GM23248 (cell line): ENCODE measurements at regions not wholly inside any gene's neighbourhood (a gene's known extent, or its start where the extent isn't known, plus 50 kb on each side); places are given as distances from the start of the nearest gene placed in this dataset.

Source experiments
- EZH2 ChIP-seq: fragments of 200-600 bp; sonication (generic); IDR thresholded peaks from 2 replicates; pipeline ENCODE4 v1.6.1; 2018; ENCODE audit warnings: antibody characterized with exemption, mild to moderate bottlenecking; ENCODE audit not compliant: insufficient read depth, poor library complexity, severe bottlenecking
- EZH2phosphoT487 ChIP-seq: fragments of 200-600 bp; sonication (generic); IDR thresholded peaks from 2 replicates; pipeline ENCODE4 v1.6.1; 2018; ENCODE audit warnings: antibody characterized with exemption, moderate library complexity, mild to moderate bottlenecking, low read depth; ENCODE audit not compliant: insufficient read depth

GRCh38 chr20:48536206-48536605 lies 291.6 kb downstream of the PREX1 start:
- TF ChIP-seq EZH2 (no peak), EZH2phosphoT487 (no peak)
